ENCODE measurements at regions not wholly inside any gene's neighbourhood (a gene's known extent, or its start where the extent isn't known, plus 50 kb on each side); places are given as distances from the start of the nearest gene placed in this dataset.

DNA sequence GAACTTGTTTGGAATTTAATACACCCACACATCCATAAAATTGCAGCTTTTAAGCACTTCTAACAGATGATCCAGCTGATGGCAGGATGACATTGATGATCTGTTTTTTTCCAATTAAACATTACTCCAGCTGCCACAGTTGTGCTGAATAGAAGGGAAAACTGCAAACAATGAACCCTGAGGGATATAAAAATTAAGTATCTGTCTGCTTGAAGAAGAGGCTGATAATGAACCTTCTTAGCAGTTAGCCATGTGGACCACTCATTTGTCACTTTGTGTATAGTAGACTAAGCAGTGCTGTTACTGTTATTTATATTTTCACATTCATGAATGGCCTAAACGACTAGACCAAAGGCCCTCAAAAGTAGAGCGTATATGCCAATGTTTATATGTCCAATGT, 1201.0 kb upstream of the LRRTM1 start:
- Histone ChIP-seq H3K4me3 (no peak overlapping the region), H3K4me1 (no peaks in the 10 kb centered on the region), H3K27me3 (no peaks in the 10 kb centered on the region), H3K27ac (no peak overlapping the region), H3K9me3 (no peaks in the 10 kb centered on the region), H3K36me3 (no peaks in the 10 kb centered on the region)
- TF ChIP-seq POLR2A (IDR thresholded peaks at IDR 0.05) = no peak
- TF ChIP-seq, protein P1, sequence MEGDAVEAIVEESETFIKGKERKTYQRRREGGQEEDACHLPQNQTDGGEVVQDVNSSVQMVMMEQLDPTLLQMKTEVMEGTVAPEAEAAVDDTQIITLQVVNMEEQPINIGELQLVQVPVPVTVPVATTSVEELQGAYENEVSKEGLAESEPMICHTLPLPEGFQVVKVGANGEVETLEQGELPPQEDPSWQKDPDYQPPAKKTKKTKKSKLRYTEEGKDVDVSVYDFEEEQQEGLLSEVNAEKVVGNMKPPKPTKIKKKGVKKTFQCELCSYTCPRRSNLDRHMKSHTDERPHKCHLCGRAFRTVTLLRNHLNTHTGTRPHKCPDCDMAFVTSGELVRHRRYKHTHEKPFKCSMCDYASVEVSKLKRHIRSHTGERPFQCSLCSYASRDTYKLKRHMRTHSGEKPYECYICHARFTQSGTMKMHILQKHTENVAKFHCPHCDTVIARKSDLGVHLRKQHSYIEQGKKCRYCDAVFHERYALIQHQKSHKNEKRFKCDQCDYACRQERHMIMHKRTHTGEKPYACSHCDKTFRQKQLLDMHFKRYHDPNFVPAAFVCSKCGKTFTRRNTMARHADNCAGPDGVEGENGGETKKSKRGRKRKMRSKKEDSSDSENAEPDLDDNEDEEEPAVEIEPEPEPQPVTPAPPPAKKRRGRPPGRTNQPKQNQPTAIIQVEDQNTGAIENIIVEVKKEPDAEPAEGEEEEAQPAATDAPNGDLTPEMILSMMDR (IDR thresholded peaks at IDR 0.05) = no peak
- DNase-seq = no peak

DNA sequence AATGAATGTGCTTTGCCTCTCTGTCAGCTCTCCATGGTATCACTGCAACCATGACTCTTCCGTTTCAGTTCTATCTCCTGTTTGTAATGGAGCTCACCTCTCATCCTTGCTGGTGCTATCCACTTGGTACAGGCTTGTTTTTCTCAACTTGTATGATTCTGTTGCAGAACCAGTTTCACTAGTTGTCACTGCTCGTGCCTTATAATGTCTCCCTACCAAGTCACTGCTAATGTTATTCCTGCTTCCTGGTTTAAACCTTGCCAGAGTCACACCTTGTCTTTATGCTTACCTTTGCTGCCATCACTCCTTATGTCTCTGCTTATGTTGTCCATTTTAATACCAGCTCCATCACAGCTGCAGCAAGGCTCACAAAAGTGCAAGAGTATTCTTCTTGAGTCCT, 1191.0 kb upstream of the LRRTM1 start:
- Histone ChIP-seq H3K4me3 (no peak overlapping the region), H3K27me3 (no peaks in the 10 kb centered on the region), H3K36me3 (no peaks in the 10 kb centered on the region), H3K9me3 (no peaks in the 10 kb centered on the region), H3K4me1 (no peaks in the 10 kb centered on the region), H3K27ac (no peak overlapping the region)
- no peak for DNase-seq
- TF ChIP-seq POLR2A (IDR thresholded peaks at IDR 0.05) = no peak
- TF ChIP-seq, protein P1 (IDR thresholded peaks at IDR 0.05) = no peak

DNA sequence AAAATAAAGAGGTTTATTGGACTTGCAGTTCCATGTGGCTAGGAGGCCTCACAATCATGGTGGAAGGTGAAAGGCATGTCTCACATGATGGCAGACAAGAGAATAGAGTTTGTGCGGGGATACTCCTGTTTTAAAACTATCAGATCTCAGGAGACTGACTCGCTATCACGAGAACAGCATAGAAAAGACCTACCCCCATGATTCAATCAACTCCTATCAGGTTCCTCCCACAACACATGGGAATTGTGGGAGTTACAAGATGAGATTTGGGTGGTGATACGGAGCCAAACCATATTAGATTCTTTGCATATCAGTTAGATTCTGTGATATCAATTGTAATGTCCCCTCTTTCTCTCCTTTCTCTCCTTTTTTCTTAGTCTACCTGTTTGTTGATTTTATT, 1178.7 kb upstream of the LRRTM1 start:
- Histone ChIP-seq H3K27me3 (no peaks in the 10 kb centered on the region), H3K27ac (no peak overlapping the region), H3K4me1 (no peaks in the 10 kb centered on the region), H3K9me3 (peaks cover 0 to 3% (median 0%) of the 10 kb centered on the region in 4 donors), H3K4me3 (no peak overlapping the region), H3K36me3 (no peaks in the 10 kb centered on the region)
- TF ChIP-seq POLR2A (IDR thresholded peaks at IDR 0.05) = no peak
- TF ChIP-seq, protein P1 (IDR thresholded peaks at IDR 0.05) = no peak
- DNase-seq = no peak

DNA sequence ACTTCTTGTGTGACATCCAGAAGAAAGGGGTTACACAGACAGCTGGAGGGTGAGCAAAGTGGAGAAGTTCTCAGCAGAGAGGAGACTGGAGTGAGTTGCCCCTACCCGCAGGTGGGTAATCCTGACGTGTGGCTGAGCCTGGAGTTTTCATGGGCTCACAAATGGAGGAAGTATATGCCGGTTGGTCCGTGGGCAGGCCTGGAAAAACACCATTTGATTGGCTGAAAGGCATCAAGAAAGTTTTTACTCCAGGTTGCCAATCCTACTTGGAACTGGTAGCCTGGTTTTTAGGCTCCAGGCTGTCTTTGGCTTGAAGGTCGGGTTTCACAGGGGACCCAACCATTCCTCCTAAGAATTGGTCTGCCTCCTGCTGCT, 1177.4 kb upstream of the LRRTM1 start:
- H3K27me3 ChIP-seq = no peaks in the 10 kb centered on the region
- peaks cover 0 to 3% (median 0%) of the 10 kb centered on the region in 4 donors for H3K9me3 ChIP-seq
- H3K27ac ChIP-seq = no peak overlapping the region
- no peak for DNase-seq
- H3K4me1 ChIP-seq = no peaks in the 10 kb centered on the region
- TF ChIP-seq, protein P1 (IDR thresholded peaks at IDR 0.05) = no peak
- no peak for TF ChIP-seq POLR2A (IDR thresholded peaks at IDR 0.05)
- H3K36me3 ChIP-seq = no peaks in the 10 kb centered on the region
- H3K4me3 ChIP-seq = no peak overlapping the region

DNA sequence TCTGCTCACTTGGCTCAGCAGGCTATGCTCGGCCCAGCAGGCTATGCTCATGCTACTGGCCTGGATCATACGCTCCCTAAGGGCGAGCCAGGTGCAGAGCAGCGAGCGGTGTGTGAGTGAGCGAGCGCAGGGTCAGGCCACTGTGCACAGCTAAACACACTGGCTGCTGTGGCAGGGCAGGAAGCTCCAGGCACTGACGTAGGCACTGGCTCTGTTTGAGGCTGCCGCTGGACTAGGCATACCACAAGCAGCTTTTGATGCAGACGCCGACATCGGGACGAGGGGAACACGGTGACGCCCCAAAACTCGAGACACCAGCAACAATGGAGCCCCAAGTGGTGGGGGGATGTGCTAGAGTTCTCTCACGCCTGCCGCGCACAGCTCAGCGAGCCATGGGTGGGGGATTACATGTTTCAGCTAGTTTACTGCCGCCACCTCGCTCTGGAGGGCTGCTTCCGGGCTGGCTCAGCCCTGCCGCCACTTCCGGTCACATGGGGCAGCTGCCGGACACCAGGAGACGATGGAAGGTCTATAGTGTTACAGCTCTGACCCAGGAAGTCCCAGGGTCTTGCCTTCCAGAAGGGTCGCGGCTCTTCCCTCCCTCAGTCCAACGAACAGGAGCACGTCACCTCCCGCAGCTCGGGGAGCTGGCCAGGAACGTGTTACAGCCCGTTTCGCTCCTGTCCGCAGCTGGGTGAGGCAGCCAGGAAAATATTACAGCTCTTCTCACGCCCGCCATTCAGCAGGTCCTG, 1176.9 kb upstream of the LRRTM1 start:
- H3K27ac ChIP-seq = no peak overlapping the region
- H3K4me1 ChIP-seq = no peaks in the 10 kb centered on the region
- peaks cover 0 to 3% (median 0%) of the 10 kb centered on the region in 4 donors for H3K9me3 ChIP-seq
- TF ChIP-seq, protein P1 (IDR thresholded peaks at IDR 0.05) = no peak
- no peak for TF ChIP-seq POLR2A (IDR thresholded peaks at IDR 0.05)
- no peak for DNase-seq
- H3K36me3 ChIP-seq = no peaks in the 10 kb centered on the region
- no peaks in the 10 kb centered on the region for H3K27me3 ChIP-seq
- H3K4me3 ChIP-seq = no peak overlapping the region
